Right lobe of liver (tissue), 4 donors: ENCODE measurements at regions not wholly inside any gene's neighbourhood (a gene's known extent, or its start where the extent isn't known, plus 50 kb on each side); places are given as distances from the start of the nearest gene placed in this dataset.

Experiments used
- CTCF ChIP-seq, 4 donors: fragments of 200-600 bp in 3 of 4; fragments of 450-650 bp in 1 of 4; IDR thresholded peaks; one replicate each; pipeline versions ENCODE4 v1.5.1 to v1.8.0; 2016 to 2022; ENCODE audit warnings: antibody characterized with exemption in 4 of 4, mild to moderate bottlenecking in 2 of 4
- POLR2A ChIP-seq: fragments of 450-650 bp; IDR thresholded peaks from one replicate; pipeline ENCODE4 v1.6.1; 2017; ENCODE audit warnings: antibody characterized with exemption, mild to moderate bottlenecking
- donor health status: DM: no; HTN: no; CAD: no.
- donor health status: DM: no; HTN: no; CAD: no.
- donor health status: DM: no; HTN: yes; CAD: no.

- TF ChIP-seq CTCF (IDR thresholded peaks at IDR 0.05) (no peak), POLR2A (no peak)
Measured at GRCh38 chr2:161070693-161071479, 89.3 kb upstream of the TANK start.
